ENCODE measurements at regions not wholly inside any gene's neighbourhood (a gene's known extent, or its start where the extent isn't known, plus 50 kb on each side); places are given as distances from the start of the nearest gene placed in this dataset.

DNA sequence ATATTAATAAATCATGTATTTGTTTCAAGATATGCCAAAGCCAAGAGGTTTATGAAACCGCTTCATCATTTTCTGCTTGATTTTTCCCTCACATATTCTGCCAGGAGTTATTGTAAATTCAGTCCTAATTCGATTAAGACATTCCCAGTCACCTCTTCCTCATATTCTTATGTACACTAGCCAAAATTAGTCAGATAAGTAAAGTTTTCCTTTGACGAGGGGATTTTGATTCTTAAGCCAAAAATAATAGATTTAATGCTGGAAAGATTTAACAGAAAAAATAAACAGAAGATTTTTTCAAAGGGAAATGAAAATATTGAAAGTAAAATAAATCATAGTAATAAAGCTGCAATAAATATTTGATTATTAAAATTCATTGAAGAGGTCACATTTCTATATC lies 51.0 kb upstream of the VEGFC start:
- DNase-seq (ENCODE audit: extremely low read depth in 1 of 2, low read depth in 1 of 2), result no peak

DNA sequence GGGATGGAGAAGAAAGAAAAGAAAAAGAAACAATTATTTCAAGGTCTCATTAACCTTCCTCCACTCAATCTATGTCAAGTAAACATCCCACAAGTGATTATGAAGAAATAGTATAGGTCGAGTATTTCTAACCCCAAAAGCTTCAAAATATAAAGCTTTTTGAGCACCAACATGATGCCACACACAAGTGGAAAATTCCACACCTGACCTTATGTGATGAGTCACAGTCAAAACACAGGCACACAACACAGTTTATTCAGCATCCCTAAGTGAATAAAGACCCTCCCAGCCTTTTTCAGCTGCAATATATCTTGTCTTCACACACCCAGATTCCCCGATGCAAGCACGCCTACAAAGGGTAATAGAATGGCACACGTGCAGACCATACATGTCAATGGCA lies 51.7 kb upstream of the VEGFC start:
- DNase-seq (ENCODE audit: extremely low read depth in 1 of 2, low read depth in 1 of 2), result no peak

DNA sequence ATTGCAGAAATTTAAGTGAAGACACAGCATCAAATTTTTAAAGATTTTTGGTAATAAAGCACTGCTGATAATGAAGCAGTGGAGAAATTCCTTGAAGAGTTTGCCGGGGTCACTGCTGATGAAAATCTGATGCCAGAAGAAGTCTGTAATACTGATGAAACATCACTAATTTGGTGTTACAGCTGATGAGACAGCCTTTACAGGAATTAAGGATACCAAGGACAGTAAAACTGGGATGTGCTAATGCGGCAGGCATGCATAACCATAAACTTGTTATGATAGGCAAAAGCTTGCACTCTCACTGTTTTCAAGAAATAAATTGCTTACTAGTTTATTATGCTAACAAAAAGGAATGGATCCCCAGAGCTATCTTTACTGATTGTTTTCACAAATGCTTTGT lies 52.9 kb upstream of the VEGFC start:
- DNase-seq (ENCODE audit: extremely low read depth in 1 of 2, low read depth in 1 of 2), result no peak

DNA sequence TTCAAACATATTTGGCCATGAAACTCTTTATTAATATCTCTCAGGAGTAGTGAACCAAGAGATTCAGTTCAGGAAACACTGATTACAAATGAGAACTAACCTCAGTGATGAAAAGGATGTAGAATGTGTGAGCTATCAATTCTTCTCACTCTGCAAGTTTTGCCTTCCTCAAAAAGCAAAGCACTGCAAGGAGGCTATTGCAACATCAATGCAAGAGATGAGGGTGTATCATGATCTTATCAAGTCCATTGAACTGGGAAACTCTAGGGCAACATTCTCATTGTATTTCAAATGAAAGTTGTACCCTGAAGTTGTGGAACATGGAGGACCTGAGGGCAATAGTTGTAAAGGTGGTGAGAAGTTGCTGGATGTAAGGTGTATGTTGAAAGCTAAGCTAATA lies 56.4 kb upstream of the VEGFC start:
- DNase-seq (ENCODE audit: extremely low read depth in 1 of 2, low read depth in 1 of 2), result no peak

DNA sequence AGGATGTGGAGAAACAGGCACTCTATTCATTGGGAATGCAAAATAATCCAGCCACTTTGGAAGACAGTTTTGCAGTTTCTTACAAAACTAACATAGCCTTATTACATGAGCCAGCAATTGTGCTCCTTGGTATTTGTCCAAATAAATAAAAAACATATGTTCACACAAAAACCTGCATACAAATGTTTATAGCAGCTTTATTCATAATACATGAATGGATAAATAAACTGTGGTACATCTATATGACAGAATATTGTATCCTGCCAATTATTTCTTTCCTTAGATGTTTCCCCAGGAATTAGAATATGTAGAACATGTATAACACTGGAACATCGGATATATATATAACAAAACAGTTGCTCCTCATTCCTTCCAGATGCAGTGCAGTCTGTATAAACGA lies 57.7 kb upstream of the VEGFC start:
- no peak for DNase-seq (ENCODE audit: extremely low read depth in 1 of 2, low read depth in 1 of 2)

DNA sequence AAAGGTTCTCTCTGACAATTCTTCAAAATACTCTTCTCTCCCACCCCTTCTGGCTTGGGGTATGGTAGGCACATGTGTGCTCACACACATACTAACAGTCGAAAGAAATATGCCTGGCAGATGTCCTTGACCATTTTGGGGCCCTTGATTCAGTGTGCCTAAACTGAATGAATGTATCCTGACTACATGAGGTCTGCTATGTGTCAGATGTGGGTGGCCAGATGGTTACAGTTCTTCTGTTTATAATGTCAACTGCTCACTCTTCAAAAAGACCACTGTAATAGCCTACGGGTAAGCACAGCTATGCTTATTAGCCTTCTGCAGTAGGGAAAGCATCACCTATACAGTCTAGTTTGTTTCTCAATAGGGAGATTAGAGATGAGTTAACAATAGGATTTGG lies 63.7 kb upstream of the VEGFC start:
- no peak for DNase-seq (ENCODE audit: extremely low read depth in 1 of 2, low read depth in 1 of 2)

DNA sequence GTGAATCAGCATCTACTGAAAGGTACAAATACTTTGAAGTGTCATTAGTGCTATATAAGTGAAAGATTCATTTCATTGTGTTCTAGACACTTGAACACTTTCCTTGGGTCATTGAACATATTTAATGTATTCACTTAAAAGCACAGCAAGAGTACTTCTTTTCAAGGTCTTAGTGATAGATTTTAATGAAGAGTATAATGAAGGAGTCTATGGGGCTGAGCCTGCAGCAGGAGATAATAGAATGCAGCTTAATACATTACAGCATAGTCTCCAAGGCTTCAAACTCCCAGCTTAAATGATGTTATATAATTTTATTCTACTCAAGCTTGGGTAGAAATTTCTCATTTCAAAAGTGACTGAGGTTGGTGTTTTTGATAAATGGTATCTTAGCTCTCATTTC lies 66.1 kb upstream of the VEGFC start:
- DNase-seq (ENCODE audit: extremely low read depth in 1 of 2, low read depth in 1 of 2), result no peak

DNA sequence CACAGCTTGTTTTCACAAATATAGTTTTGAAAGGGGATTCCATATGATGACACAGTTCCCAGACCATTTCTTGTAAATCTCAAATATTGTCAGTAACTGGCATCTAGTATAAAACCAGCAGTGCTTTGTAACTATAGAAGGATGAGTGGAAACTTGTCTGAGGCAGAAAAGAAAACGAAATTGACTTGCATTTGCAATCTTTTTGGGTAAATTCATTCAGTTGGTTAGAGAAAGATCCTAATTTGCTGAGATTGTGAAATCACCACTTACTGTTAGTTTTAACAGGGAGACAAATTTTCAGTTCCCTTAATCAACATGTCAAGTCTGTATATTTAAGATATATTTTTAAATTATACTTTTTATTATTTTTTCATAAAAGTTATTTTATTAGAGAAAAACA lies 71.5 kb upstream of the VEGFC start:
- no peak for DNase-seq (ENCODE audit: extremely low read depth in 1 of 2, low read depth in 1 of 2)

DNA sequence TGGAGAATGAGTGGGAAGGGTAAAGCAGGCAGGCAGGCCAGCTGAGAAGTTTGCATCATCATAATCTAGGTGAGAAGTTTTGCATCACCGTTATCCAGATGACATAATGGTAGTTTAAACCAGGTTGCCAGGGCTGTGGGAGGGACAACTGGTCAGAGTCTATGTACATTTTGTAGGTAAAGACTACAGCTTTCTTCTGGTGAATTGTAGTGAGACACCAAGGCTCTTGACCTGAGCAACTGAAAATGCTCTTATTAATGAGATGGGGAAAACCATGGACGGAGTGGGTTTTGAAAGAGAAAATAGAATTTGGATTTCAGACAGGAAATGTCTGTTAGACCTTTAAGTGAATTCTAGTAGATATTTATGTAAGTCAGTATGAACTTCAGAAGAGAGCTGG lies 76.0 kb upstream of the VEGFC start:
- no peak for DNase-seq (ENCODE audit: extremely low read depth in 1 of 2, low read depth in 1 of 2)

DNA sequence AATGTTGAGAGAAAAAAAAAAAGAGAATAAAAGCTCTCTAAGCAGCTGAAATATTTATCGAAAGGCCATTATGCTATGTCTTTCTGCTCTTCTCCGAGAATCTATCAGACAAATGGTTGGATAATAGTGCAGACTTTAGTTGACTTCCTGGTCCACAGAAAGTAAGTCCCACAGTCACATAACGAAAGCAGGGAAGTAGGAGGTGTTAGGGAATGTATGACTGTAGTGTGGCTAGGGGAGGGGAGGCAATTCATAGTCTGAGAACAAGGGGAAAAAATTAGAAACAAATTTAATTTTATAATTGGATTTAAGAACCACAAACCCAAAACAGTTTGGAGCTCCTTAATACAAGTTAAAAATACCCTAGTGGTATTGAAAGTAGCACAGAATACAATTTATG lies 79.7 kb upstream of the VEGFC start:
- no peak for DNase-seq (ENCODE audit: extremely low read depth in 1 of 2, low read depth in 1 of 2)

DNA sequence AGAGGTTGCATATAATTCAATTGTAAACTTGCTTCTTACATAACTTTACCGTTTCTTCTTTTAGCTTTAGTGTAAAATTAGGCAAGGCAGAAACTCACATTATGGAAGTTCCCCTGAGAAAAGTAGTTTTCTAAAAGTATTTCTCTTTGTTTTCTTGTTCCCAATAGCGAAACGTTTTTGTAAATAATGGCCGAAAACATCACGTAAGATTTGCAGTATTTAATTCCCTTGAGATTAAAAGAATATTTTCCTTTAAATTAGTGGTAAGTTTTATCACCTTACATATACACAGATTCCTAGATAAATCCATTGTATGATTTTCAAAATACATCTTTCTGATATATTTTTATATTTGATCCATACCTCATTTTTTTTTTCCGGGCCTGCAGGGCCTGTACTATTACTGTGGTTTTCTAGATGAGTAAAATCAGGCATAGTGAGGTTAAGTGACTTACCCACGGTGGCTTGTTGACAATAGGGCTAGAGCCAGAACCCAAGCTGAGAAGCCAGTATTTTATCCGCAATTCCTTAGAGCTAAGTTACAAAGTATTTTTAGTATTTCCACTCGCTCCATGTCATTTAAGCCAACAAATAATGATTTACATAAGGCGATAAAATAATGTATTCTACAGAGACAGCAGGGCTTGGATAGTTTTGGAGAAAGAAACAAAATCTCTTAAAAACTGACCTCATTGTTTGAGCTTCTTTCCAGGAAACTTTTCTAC lies 82.2 kb upstream of the VEGFC start:
- no peak for DNase-seq (ENCODE audit: extremely low read depth in 1 of 2, low read depth in 1 of 2)

DNA sequence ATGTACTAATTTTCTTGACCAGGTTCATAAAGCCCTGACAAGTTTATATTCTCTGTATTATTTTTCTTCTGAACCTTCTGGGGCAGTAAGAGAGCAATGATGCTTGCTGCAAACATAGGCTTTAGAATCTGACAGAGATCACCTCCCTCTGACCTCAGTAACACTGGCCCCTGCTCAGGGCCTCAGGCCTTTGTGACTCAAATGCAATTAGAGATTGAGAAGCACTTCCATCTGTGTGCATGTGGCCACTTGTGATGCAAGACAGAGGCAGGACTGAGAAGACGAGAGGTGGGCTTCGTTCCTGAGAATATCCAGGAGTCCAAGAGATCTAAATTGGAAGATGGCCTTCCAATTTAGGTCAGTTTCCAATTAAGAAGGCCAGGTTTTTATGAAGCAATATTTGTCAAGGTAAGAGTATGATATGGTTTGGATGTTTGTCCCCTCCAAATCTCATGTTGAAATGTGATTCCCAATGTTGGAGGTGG lies 82.8 kb upstream of the VEGFC start:
- DNase-seq (ENCODE audit: extremely low read depth in 1 of 2, low read depth in 1 of 2), result no peak

DNA sequence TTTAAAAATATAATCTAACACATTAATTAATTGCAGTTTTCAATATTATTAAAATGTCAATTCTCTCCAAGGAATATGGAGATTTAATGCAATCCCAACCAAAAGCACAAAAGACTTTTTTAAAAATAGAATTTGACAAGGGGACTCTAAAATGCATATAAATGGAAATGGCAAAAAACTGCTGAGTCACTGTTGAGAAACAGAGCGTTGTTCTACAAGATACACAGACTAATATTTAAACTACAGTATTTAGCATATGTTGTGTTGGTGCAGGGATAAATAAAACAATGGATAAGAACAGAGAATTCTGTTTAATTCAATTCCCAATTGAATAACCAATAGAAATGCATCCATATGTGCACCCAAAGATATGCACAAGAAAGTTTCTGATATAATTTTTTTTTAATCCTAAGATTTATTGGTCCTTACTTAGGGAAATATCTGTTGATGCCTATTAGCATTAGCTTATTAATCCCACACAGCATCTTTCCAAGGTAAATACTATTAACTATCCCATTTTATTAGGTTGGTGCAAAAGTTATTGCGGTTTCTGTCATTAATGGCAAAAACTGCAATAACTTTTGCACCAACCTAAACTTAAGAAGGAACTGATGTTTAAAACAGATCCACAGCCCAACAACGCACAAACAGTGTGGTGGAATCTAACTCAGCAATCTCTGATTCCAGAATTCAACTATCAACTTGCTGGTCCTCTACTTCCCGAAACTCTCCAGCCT lies 86.8 kb upstream of the VEGFC start:
- no peak for DNase-seq (ENCODE audit: extremely low read depth in 1 of 2, low read depth in 1 of 2)

DNA sequence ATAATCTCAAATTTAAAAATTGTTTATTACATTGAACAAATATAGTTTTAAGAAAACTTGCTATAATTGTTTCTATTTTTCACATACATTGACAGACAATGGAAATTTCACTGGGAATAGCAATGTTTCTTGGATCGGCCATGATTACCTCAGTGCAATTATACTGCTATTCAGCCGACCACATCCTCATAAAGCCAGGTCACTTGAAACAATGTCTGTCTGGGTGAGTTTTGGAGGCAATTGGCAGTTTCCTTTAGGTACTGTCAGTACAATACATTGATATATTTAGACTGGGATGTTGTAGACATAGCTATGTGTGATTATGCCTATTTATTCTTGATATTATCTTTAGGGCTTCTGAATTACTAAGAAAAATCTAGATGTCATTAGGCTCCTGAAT lies 89.5 kb upstream of the VEGFC start:
- DNase-seq (ENCODE audit: extremely low read depth in 1 of 2, low read depth in 1 of 2), result no peak

DNA sequence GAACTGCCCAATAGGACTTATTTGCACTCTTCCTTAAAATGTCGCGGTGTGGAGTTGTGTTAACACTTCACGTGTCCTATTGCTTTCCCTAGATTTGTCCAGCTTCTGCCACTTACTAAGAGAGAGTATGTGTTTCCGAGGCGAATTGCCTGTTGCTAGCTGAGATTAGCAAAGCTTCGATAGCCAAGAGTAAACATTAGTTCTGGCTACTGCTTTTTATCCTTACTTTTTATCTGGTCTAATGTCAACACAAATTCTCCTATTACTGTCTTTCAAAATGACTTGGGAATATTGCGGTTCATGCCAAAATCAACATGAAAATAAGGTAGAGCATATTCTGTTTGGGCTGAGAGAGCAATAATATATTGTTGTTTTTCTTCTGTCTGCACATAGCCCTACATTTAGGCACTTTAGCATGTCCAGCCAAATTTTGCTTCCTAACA lies 90.4 kb upstream of the VEGFC start:
- DNase-seq (ENCODE audit: extremely low read depth in 1 of 2, low read depth in 1 of 2), result no peak

DNA sequence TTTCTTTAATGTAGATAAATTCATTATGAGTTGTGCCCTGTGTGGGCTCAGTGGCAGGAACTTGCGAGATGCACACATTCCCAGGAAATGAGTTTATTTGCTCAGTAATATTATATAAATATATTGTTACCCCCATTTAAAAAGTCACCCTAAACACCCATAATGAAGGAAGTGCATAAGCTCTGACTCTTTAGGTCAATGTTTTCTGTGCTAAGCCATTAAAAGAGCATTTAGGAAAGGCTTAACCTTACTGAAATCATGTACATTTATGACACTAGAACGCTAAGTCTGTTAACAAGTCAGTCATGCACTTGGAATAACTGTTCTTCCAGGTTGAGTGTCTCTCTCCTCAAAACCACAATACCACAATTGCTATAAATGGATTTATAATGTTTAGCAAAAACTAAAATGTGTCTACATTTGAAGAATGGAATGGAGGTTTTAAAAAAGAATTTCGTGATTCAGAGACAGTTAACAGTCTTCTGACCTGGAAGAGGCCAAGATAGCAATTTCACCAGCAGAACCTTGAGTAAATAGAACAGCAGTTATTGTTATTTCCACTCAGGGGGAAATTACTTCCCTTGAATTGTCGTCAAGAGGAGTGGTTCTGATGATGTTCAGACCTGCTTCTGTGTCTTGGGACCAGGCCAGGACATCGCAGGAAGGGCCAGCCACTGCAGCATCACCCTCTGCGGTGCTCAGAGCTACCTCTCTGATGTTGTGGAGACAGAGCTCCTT lies 91.1 kb upstream of the VEGFC start:
- DNase-seq (ENCODE audit: extremely low read depth in 1 of 2, low read depth in 1 of 2), result no peak

DNA sequence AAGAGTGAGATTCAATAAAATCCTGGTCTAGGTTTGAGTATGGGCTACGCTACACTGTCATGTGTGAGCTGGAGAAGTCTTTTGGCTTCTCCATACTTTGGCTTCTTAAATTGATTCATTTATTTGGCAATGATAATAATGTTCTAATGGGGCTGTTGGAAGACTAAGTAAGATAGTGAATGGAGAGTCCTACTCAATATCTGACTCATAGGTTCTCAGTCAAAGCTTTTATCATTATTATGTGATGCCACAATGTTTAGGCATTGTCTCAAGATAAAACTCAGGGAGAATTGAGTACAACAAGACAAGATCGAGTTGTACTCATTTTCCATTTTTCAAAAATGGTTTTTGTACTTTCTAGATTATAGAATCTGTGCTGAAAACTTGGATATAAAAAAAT lies 92.5 kb upstream of the VEGFC start:
- DNase-seq (ENCODE audit: extremely low read depth in 1 of 2, low read depth in 1 of 2), result no peak

DNA sequence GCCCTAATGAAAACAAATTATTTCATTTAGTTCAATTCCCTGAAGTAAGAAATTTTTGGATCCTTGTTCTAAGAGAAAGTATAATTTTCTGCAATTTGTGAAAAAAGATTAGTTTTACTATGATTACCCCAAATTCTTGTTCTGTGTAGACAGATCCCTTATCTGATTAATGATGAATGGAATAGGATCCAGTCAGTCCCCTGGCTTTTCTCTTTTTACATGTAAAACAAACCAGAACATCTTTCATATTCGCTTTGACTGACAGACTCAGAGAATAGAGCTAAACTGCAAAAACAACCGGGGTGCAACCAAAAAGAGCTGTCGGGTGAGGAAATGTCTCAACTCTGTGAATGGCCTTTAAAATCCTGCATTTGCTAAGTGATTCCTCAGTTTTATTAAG lies 93.4 kb upstream of the VEGFC start:
- DNase-seq (ENCODE audit: extremely low read depth in 1 of 2, low read depth in 1 of 2), result no peak

DNA sequence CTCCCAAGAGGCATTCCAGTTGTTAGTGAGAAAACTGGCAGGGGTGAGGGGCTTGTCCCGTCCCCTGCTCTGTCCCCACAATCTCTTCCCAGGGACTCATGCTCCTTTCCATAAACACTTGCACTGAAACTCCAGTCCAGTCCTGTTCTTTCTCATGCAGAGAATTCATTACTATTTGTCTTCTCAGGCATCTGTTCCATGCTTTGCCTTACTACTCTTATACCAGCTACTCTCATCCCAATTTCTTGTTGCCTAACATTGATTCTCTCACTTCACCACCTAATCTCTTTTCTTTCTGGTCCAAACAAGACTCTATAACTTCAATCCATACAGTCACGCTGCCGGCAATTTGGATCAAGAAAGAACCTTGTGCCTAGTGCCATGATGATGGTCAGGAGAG lies 97.1 kb upstream of the VEGFC start:
- no peak for DNase-seq (ENCODE audit: extremely low read depth in 1 of 2, low read depth in 1 of 2)

DNA sequence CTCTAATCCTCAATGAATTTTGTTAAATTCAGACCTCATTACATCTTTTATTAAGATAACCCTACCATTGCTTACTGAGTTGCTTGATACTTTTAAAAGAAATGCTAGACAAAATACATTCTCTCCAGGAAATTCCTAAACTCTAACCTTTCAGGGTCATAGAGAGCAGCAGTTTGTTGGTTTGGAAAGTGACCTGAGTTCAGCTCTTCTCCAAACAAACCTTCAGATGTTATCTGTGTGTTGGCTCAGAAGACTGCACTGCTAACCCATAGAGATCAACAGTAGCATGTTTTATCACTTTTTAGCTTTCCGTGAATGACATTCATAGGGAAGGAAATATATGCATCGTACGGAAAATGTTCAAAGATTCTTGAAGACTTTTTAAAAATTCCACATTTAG lies 101.8 kb upstream of the VEGFC start:
- no peak for DNase-seq (ENCODE audit: extremely low read depth in 1 of 2, low read depth in 1 of 2)

DNA sequence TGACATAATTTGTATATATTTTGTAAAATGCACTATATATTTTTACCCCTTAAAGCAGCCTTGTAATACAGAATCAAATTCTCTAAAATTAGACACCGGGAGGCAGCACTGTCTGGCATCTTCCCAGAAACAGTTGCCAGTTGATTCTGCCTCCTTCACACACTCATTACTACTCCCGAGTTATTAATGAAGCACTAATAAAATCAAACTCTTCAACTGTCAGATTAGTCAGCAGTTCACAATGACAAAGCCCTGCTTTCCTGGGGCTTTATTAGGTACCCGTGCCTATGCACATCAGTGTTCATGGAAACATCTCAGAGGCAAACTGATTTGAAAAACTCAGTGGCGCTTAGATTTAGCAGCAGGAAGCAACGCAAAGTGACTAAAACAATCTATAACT lies 103.5 kb upstream of the VEGFC start:
- no peak for DNase-seq (ENCODE audit: extremely low read depth in 1 of 2, low read depth in 1 of 2)

DNA sequence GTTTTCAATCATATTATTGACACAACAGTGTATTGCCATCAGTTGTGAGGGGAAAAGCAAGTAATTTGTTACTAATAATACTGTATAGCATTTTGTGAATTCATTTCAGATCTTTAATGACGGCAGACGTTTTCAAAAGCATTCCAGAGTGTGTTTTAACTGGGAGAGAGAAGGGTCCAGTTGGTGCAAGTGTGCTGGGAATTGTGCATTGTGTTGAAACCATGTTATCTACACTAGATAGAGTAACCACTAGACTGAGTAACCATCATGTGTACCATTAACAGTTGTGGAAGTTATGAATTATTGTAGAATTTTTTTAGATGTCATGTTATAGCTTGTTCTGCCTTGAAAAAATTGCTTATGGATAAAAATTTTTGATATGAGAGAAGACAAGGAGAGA lies 104.5 kb upstream of the VEGFC start:
- no peak for DNase-seq (ENCODE audit: extremely low read depth in 1 of 2, low read depth in 1 of 2)

All from activated CD8-positive, alpha-beta memory T cell treated with anti-CD3 and anti-CD28 coated beads for 1 hour (primary cell).